ENCODE measurements at regions not wholly inside any gene's neighbourhood (a gene's known extent, or its start where the extent isn't known, plus 50 kb on each side); places are given as distances from the start of the nearest gene placed in this dataset.

GRCh38 chr21:28371713-28372112 is 621.0 kb downstream of the LTN1 start:
- Histone ChIP-seq H3K27me3 (no peaks in the 10 kb centered on the region), H3K4me3 (no peak overlapping the region), H2AFZ (no peak overlapping the region), H3K27ac (no peak overlapping the region), H3K4me2 (no peak overlapping the region), H3K9me3 (ENCODE audit: low read depth) (no peaks in the 10 kb centered on the region), H4K20me1 (ENCODE audit: insufficient read depth, poor library complexity, severe bottlenecking) (no peaks in the 10 kb centered on the region), H3K9me2 (replicated peaks; ENCODE audit: insufficient read depth) (no peaks in the 10 kb centered on the region), H3K79me2 (no peaks in the 10 kb centered on the region), H3K36me3 (replicated peaks; ENCODE audit: insufficient read depth, low read depth) (no peaks in the 10 kb centered on the region), H3K4me1 (ENCODE audit: insufficient read depth) (no peaks in the 10 kb centered on the region)
- DNase-seq (ENCODE audit: low spot score) = no peak
- TF ChIP-seq CTCF (IDR thresholded peaks at IDR 0.05; ENCODE audit: poor library complexity) = no peak
- no peak for TF ChIP-seq EZH2phosphoT487 (IDR thresholded peaks at IDR 0.05; ENCODE audit: low read depth, severe bottlenecking, unreplicated experiment)
- 93% methylated on average over 4 of the region's 4 CpGs for WGBS (ENCODE audit: low lambda C conversion rate, missing lambda C conversion rate)

- Histone ChIP-seq H3K4me2 (no peak overlapping the region), H3K4me3 (no peak overlapping the region), H3K79me2 (no peaks in the 10 kb centered on the region), H3K27me3 (no peaks in the 10 kb centered on the region), H3K36me3 (replicated peaks; ENCODE audit: insufficient read depth, low read depth) (no peaks in the 10 kb centered on the region), H2AFZ (no peak overlapping the region), H3K4me1 (ENCODE audit: insufficient read depth) (no peaks in the 10 kb centered on the region), H3K27ac (no peak overlapping the region), H3K9me3 (ENCODE audit: low read depth) (no peaks in the 10 kb centered on the region), H3K9me2 (replicated peaks; ENCODE audit: insufficient read depth) (no peaks in the 10 kb centered on the region), H4K20me1 (ENCODE audit: insufficient read depth, poor library complexity, severe bottlenecking) (no peaks in the 10 kb centered on the region)
- TF ChIP-seq CTCF (IDR thresholded peaks at IDR 0.05; ENCODE audit: poor library complexity) = no peak
- no peak for TF ChIP-seq EZH2 (IDR thresholded peaks at IDR 0.05; ENCODE audit: borderline replicate concordance)
- TF ChIP-seq EZH2phosphoT487 (IDR thresholded peaks at IDR 0.05; ENCODE audit: low read depth, severe bottlenecking, unreplicated experiment) = no peak
- no peak for DNase-seq (ENCODE audit: low spot score)
Measured at GRCh38 chr21:28359300-28359699, 633.4 kb downstream of the LTN1 start.

- 90% methylated on average over 4 of the region's 4 CpGs for WGBS (ENCODE audit: low lambda C conversion rate, missing lambda C conversion rate)
- no peaks in the 10 kb centered on the region for H3K79me2 ChIP-seq
- H4K20me1 ChIP-seq (ENCODE audit: insufficient read depth, poor library complexity, severe bottlenecking) = no peaks in the 10 kb centered on the region
- no peak overlapping the region for H2AFZ ChIP-seq
- no peaks in the 10 kb centered on the region for H3K9me3 ChIP-seq (ENCODE audit: low read depth)
- no peaks in the 10 kb centered on the region for H3K9me2 ChIP-seq (replicated peaks; ENCODE audit: insufficient read depth)
- H3K4me1 ChIP-seq (ENCODE audit: insufficient read depth) = no peaks in the 10 kb centered on the region
- H3K36me3 ChIP-seq (replicated peaks; ENCODE audit: insufficient read depth, low read depth) = no peaks in the 10 kb centered on the region
- DNase-seq (ENCODE audit: low spot score) = no peak
- no peak overlapping the region for H3K27ac ChIP-seq
- TF ChIP-seq EZH2phosphoT487 (IDR thresholded peaks at IDR 0.05; ENCODE audit: low read depth, severe bottlenecking, unreplicated experiment) (no peak), EZH2 (IDR thresholded peaks at IDR 0.05; ENCODE audit: borderline replicate concordance) (no peak), CTCF (IDR thresholded peaks at IDR 0.05; ENCODE audit: poor library complexity) (no peak)
- no peak overlapping the region for H3K4me2 ChIP-seq
- H3K4me3 ChIP-seq = no peak overlapping the region
- no peaks in the 10 kb centered on the region for H3K27me3 ChIP-seq
Measured at GRCh38 chr21:28358702-28359101, 634.0 kb downstream of the LTN1 start.

- DNase-seq (ENCODE audit: low spot score) = no peak
- Histone ChIP-seq H3K4me2 (no peak overlapping the region), H3K4me1 (ENCODE audit: insufficient read depth) (no peaks in the 10 kb centered on the region), H2AFZ (no peak overlapping the region), H3K9me2 (replicated peaks; ENCODE audit: insufficient read depth) (no peaks in the 10 kb centered on the region), H3K4me3 (no peak overlapping the region), H3K27me3 (no peaks in the 10 kb centered on the region), H3K36me3 (replicated peaks; ENCODE audit: insufficient read depth, low read depth) (no peaks in the 10 kb centered on the region), H4K20me1 (ENCODE audit: insufficient read depth, poor library complexity, severe bottlenecking) (no peaks in the 10 kb centered on the region), H3K9me3 (ENCODE audit: low read depth) (no peaks in the 10 kb centered on the region), H3K27ac (no peak overlapping the region), H3K79me2 (no peaks in the 10 kb centered on the region)
- no peak for TF ChIP-seq EZH2phosphoT487 (IDR thresholded peaks at IDR 0.05; ENCODE audit: low read depth, severe bottlenecking, unreplicated experiment)
- TF ChIP-seq CTCF (IDR thresholded peaks at IDR 0.05; ENCODE audit: poor library complexity) = no peak
- no peak for TF ChIP-seq EZH2 (IDR thresholded peaks at IDR 0.05; ENCODE audit: borderline replicate concordance)
- WGBS (ENCODE audit: low lambda C conversion rate, missing lambda C conversion rate) = 100% methylated on average over 1 of the region's 1 CpG
Measured at GRCh38 chr21:28358170-28358569, 634.5 kb downstream of the LTN1 start.
